DMS 273 treated with DMSO at 0.1 percent for 48 hours (cell line): ENCODE measurements at regions not wholly inside any gene's neighbourhood (a gene's known extent, or its start where the extent isn't known, plus 50 kb on each side); places are given as distances from the start of the nearest gene placed in this dataset.
"Not testable (repeated sequence)": the region's sequence is repeated elsewhere in the genome, so short reads cannot be mapped to it uniquely, and the experiment has no call there.

ENCODE experiments used
- DNase-seq: peaks from one replicate; lab custom pipeline; 2025; lab: John Stamatoyannopoulos, UW

DNA sequence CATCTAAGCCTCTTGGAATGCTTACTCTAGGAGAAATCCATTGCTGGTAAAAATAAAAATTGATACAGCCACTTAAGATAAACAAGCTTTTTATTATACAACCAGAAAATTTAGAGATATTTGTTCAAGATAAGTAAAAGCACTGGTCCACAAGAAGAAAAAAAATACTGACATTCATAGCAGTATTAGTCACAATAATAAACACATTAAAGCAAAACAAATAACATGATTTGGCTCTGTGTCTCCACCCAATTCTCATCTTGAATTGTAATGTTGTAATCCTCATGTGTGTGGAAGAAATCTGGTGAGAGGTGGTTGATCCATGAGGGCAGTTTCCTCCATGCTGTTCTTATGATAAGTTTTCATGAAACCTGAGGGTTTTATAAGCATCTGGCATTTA, 1093.5 kb upstream of the ADGRB3 start:
- no peak for DNase-seq

DNA sequence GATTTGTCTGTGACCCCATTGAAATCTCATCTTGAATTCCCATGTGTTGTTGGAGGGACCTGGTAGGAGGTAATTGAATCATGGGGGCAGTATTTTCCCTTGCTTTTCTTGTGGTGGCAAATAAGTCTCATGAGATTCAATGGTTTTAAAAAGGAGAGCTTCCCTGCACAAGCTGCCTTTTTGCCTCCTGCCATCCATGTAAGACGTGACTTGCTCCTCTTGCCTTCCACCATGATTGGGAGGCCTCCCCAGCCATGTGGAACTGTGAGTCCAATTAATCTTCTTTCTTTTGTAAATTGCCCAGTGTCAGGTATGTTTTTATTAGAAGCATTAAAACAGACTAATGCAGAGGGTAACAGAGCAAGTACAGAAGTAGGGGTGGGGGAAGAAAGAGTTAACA, 1097.0 kb upstream of the ADGRB3 start:
- DNase-seq = no peak

DNA sequence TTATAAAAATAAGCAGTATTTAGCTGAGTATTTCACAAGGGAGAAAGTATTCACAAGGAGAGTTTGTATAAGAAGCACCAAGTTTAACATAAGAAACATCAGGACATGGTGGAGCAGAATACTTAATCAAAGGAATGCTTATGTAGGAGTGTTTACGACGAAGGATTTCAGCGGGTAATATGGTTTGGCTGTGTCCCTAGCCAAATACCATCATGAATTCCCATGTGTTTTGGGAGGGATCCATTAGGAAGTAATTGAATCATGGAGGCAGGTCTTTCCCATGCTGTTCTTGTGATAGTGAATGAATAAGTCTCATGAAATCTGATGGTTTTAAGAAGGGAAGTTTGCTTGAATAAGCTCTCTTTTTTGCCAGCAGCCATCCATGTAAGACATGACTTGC, 1099.1 kb upstream of the ADGRB3 start:
- DNase-seq = no peak

DNA sequence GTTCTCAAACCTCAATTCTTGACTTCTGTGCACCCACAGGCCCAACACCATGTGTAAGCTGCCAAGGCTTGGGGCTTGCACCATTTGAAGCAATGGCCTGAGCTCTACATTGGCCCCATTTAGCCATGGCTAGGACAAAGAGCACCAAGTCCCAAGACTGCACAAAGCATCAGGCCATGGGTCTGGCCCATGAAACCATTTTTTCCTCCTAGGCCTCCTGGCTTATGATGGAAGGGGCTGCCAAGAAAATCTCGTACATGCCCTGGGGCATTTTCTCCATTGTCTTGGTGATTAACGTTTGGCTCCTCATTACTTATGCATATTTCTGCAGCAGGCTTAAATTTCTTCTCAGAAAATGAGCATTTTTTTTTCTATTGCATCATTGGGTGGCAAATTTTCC, 1128.7 kb upstream of the ADGRB3 start:
- DNase-seq = no peak

DNA sequence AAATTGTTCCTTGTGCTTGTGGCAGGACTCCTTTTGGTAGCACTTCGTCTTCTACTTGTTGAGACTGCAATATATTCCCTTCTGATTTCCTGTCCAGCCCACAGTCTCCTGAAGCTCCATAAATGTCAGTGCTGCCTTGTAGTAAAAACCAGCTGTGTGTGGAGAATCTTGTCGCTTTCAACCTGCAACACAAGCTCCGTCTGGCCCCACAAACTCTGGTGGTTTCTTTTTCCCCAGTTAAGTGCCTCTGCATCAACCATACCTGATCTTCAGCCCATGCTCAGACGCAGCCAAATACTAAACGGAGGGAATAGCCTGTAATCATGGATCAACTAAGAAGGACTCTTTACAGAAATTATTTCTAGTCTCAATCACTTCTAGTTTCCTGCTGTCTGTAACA, 1133.3 kb upstream of the ADGRB3 start:
- no peak for DNase-seq

DNA sequence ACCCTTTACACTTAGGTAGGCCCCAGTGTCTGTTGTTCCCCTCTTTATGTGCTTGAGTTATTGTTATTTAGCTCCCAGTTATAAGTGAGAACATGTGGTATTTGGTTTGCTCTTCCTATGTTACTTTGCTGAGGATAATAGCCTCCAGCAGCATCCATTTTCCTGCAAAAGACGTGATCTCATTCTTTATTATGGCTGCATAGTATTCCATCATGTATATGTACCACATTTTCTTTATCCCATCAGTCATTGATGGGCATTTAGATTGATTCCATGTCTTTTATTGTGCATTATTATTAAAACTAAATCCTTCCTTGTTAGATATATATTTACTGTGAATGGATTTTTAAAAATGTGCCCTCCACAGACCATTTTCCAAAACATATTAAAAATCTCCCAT, 1137.3 kb upstream of the ADGRB3 start:
- no peak for DNase-seq

DNA sequence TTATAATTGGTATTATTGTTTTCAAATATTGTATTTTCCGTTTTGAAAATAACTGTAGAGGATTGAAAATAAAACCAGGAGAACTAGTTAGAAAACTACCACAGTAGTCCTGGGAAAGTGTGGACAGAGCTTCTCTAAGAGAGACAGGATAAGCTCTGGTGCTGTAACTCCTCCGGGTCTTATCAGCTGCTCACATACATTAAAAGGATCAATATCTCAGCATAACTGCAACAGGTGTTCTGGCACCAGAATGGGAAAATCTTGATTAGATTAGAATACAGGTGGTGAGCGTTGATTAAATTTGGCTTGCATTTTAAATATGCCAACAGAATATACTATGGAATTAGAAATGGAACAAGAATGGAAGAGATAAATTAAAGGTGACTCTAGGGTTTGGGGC, 1138.9 kb upstream of the ADGRB3 start:
- DNase-seq = no peak

DNA sequence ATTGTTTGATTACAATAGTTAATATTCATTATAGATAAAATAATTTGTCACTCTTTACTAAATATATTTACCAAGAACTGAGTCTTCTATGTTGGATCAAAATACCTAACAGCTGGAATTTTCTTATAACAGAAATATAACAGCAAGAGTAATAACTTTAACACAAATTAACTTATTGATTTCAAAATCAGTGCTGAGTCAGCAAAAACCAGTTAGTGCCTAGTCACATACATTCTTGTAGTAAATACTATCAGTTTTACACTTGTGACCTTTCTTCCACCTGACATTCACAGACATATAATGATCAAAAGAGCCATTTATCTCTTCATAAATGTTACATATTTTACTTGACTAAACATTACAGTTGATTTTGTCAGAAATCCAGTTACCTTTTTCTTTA, 1141.4 kb upstream of the ADGRB3 start:
- DNase-seq = no peak

DNA sequence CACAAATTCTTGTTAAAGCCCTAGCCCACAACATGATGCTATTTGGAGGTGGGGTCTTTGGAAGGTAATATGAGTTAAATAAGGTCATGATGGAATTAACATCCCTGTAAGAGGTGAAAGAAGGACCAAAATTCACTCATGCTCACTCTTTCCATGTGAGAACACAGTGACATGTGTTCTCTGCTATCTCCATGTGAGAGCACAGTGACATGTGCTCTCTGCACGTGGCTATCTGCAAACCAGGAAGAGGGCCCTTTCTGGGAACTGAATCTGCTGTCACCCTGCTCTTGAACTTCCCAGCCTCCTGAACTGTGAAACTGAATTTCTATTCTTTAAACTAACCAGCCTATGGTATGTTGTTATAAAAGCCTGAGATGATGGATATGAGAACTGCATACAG, 1159.4 kb upstream of the ADGRB3 start:
- no peak for DNase-seq

DNA sequence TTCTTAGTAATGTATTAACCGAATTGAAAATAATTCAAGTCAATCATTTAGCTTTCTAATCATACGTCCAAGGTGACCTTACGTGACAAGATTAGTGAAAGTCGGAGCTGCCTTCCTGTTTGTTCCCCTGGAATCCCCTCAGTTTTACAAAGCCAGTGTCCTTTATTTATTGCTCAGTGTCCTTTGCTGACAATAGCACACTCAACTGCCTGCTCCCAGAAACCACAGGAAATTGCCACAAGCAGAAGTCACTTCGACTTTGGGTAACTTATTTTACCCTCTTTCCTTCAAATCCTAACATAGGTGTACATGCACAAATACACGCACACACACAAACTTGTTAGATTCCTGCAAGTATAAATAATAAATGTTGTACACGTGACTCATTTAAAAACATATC, 1167.7 kb upstream of the ADGRB3 start:
- no peak for DNase-seq

DNA sequence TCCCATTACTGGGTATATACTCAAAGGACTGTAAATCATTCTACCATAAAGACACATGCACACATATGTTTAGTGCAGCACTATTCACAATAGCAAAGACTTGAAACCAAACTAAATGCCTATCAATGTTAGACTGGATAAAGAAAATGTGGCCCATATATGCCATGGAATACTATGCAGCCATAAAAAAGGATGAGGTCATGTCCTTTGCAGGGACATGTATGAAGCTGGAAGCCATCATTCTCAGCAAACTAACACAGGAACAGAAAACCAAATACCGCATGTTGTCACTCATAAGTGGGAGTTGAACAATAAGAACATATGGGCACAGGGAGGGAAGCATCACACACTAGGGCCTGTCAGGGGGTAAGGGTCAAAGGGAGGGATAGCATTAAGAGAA, 1172.4 kb upstream of the ADGRB3 start:
- DNase-seq = not testable (repeated sequence)

DNA sequence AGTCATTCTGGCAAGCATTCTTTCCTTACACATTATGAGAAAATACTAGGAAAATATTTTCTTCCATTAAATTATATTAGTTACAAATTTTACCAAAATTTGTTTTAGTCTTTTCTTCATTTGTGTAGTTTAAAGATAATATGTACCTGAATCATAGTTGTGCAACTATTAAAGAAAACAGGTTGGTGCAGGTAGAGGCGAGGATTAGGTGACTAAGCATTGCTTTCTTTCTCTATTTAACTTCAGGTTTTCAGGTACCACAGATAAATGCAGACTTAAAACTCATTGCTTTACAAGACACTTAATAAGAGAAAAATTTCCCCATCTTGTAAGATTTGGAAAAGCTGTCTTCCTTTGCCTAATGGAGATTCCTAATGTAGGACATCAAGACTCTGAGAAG, 1175.5 kb upstream of the ADGRB3 start:
- no peak for DNase-seq

DNA sequence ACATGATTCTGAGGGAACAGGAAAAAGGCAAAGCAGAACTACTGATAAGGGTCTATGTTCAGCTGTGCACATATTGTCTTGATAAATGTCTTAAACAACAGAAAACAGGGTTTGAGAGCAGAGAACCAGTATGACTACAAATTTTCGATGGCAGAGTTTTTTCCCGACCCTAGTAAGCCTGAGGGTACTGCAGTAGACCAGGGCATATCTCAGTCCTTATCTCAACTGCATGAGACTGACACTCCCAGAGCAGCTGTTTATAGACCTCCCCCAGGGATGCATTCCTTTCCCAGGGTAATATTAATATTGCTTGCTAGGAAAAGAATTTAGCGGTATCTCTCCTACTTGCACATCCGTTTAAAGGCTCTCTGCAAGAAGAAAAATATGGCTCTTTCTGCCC, 1176.8 kb upstream of the ADGRB3 start:
- no peak for DNase-seq

DNA sequence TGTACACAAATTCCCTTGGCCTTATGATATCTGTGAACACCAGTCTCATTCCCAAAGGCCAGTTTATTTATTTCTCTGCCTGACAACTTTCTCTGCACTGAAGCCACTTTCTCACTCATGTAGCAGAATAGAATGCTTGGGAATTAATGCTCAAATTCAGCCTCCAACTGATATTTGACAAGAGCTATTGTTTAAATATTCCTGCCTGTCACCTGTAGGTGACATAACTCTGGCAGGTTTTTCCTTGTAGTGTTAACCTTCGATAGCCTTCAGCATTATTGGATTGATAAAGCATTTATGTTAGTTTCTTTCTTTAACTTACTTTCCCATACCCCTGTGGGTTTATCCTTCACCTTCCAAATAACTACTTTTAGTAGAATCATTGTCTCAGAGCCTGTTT, 1183.2 kb upstream of the ADGRB3 start:
- DNase-seq = no peak

DNA sequence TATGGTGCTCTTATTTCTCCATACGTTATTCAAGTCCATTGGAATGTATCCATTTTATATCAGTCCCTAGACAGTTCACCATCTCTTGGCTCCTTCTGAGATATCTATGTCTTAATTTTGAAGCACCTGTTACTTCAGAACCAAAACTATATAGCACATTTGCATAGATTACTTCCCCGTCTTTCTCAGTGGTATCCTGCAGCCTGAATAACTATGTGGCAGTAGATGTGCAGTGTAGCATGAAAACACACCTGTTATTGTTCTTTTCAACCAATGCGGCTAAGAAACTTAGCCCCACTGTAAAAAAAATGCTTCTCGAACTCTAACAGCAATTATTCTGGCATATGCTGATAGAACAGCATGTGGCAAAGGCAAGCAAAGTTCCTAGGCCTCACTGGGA, 1184.4 kb upstream of the ADGRB3 start:
- no peak for DNase-seq

DNA sequence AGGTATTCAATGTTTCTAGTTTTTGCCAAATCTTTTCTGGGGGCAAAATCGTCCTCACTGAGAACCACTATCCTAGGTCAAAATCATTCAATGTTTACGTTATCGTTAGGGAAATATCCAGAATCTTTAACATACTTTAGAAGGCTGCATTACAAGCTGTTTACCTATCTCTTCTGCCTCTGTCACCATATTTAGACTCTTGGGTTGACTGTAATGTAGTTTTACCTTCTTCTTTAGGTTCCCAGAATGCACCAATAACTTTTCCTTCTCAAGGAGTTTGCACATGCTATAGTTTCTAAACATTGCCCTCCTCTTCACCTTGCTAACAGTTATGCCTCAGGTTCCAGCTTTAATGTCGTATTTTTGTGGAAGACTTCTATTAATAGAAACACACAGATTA, 1185.5 kb upstream of the ADGRB3 start:
- no peak for DNase-seq

DNA sequence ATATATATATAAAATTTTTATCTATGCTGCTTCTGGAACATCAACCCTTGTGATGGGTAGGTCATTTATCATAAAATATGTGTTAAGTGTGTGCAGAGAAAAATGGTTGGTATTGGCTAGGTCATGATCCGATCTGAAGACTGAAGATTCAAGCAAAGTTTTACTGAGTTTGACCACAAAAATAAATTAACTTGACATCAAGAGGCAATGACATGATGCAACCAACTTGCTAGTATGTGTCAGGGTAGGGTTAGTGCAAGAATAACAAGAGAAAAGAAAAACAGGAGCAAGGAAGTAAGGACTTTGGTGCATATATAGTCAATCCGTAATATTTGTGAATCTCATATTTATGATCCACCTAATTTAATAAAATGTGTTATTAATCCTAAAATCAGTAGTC, 1202.0 kb upstream of the ADGRB3 start:
- DNase-seq = no peak

DNA sequence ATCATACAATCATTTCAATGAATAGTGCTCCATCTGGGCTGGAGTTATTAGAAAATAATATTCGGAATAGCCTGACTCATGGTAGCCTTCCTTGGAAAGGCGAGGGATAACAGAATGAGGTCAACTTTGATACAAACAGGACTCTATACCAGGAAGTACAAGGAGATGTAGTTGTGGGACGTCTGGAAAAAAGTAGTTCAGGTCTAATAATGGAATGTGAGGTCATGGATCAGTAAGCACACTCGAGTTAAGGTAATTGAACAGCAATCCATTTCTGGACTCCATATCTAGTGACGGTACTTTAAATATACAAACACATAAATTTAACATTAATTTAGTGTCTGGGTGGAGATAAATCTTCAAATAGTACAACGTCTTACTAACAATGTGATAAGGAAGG, 1204.0 kb upstream of the ADGRB3 start:
- no peak for DNase-seq

DNA sequence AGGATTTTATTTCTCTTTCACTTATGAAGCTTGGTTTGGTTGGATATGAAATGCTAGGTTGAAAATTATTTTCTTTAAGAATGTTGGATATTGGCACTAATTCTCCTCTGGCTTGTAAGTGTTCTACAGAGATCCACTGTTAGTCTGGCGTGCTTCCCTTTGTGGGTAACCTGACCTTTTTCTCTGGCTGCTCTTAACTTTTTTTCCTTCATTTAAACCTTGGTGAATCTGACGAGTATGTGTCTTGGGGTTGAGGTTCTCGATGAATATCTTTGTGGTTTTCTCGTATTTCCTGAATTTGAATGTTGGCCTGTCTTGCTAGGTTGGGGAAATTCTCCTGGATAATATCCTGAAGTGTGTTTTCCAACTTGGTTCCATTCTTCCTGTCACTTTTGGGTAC, 1208.4 kb upstream of the ADGRB3 start:
- DNase-seq = not testable (repeated sequence)

DNA sequence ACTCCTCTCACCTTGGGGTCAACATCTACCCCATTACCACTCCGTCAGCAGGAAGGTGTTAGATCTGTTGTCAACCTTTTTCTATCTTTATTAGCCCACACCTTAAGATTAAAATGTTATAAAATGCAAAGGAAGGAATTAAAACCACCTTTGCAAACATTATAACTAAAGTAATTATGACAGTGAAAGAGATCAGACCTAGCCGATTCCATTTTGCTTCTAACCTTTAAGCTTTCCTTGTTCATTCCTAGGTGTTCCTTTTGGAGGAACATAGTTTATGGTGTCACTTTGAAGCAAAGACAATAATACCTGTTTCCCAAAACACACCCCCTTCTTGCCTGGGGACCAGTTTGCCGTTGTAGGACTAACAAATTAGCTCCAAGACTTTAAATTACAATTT, 1223.0 kb upstream of the ADGRB3 start:
- no peak for DNase-seq

DNA sequence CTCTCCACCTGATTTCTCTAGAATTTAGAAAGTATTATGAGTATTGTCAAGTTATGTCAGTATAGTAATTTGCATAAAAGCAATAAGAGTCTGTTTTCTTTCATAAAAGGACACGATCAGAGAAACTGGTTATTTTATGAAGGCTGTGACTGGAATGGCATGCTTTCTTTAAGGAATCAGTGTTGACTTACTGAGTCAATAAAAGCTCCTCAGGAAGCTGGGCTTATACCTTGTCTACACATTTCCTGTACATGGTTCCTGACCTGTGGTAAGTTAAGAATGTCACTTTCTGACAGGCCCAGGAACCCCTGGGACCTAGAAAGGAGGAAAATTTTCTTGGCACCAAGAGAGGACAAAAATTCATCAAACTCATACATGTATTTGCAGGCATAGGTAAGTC, 1224.0 kb upstream of the ADGRB3 start:
- no peak for DNase-seq

DNA sequence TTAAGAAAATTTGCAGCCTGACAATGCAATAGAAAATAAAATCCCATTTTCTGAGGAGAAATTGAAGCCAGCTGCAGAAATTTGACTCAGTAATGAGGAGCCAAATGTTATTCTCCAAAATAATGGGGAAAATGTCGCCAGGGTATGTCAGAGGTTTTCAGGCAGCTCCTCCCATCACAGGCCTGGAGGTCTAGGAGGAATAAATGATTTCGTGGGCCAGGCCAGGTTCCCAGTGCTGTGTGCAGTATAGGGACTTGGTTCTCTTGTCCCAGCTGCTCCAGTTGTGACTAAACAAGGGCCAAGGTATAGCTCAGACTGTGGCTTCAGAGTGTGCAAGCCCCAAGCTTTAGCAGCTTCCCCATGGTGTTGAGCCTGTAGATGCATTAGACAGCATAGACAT, 1240.8 kb upstream of the ADGRB3 start:
- no peak for DNase-seq

DNA sequence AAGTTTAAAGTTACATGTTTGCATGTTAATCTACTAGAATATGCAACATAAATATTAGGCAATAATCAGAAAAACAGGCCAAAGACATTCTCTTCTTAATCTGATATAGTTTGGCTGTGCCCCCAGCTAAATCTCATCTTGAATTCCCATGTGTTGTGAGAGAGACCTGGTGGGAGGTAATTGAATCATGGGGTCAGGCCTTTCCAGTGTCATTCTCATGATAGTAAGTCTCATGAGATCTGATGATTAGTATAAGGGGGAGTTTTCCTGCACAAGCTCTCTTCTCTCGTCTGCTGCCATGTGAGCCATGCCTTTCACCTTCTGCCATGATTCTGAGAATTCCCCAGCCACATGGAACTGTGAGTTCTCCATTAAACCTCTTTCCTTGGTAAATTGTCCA, 1241.7 kb upstream of the ADGRB3 start:
- no peak for DNase-seq

DNA sequence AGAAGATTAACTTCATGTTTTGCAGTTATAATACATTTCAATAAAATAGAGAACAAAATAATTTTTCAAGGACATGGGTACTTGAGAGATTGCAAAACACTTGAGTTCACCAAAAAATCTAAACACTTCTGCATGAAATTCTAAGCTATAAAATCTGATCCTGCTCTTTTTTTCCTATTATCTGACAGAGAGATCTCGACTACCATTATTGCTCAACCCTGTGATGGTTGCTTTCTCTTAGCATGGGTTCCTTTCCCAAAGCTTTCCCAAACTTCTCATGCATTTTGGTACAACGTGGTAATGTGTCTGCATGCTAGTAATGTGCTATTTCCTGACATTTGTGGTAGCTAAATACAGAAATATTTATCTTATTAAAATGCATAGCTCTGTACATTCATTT, 1243.1 kb upstream of the ADGRB3 start:
- no peak for DNase-seq

DNA sequence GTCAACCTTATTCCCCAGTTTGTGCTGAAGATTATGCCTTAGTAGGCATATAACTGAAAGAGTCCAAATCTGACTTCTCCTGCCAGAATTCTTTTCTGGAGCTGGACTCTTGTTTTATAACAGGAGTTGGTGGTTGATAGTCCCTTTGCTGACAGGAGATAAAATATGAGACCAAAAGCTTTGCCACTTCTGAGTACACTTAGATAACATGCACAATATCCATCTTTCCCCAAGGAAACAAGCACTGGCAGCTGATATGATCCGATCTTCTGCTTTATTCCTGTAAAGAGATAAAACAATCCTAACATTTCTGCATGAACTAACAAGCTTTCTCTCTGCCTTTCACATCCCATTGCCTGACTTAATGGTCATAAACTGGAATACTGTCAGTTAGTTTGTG, 1265.4 kb upstream of the ADGRB3 start:
- no peak for DNase-seq
